Peyer's patch (tissue), 2 donors: ENCODE measurements at regions not wholly inside any gene's neighbourhood (a gene's known extent, or its start where the extent isn't known, plus 50 kb on each side); places are given as distances from the start of the nearest gene placed in this dataset.

Experiments
- small RNA-seq, 2 donors: library from RNA; depleted of rRNA; stranded (forward); fragments of <200 nt; gene quantifications; one replicate each; pipeline ENCODE3, GENCODE V24; 2016

Small RNA genes lying in the stretch of these regions (small RNA-seq; reads per million reads assigned to genes)
- gene AC026951.2 (0 reads per million in 2 donors), gene RF00425 (0 reads per million in 2 donors)
